Liver (tissue), 3 donors: ENCODE measurements at regions not wholly inside any gene's neighbourhood (a gene's known extent, or its start where the extent isn't known, plus 50 kb on each side); places are given as distances from the start of the nearest gene placed in this dataset.

Experiments
- CTCF ChIP-seq: fragments of 150-350 bp; IDR thresholded peaks from 2 replicates; pipeline ENCODE4 v1.5.1; 2017; ENCODE audit warnings: improper control_type of control experiment, low read depth, low read length; ENCODE audit not compliant: missing input control
- JUND ChIP-seq, 2 donors: IDR thresholded peaks; 2 replicates each; pipeline ENCODE4 v1.6.1; 2016; ENCODE audit warnings: antibody characterized with exemption in 2 of 2
- SP1 ChIP-seq: IDR thresholded peaks from 2 replicates; pipeline ENCODE4 v1.6.1; 2018; ENCODE audit warnings: antibody characterized with exemption, mild to moderate bottlenecking
- TAF1 ChIP-seq: conservative IDR thresholded peaks from 2 replicates; pipeline ENCODE4 v1.6.1; 2016; ENCODE audit warnings: antibody characterized with exemption, mild to moderate bottlenecking
- YY1 ChIP-seq: IDR thresholded peaks from 2 replicates; pipeline ENCODE4 v1.6.1; 2016; ENCODE audit warnings: antibody characterized with exemption, mild to moderate bottlenecking
- ZBTB33 ChIP-seq: IDR thresholded peaks from 2 replicates; pipeline ENCODE4 v1.6.1; 2016; ENCODE audit warnings: antibody characterized with exemption
- donor health status: healthy.
- donor health status: healthy.

GRCh38 chr1:218510153-218510772 lies 165.1 kb downstream of the TGFB2 start:
- TF ChIP-seq CTCF, result no peak
- no peak for TF ChIP-seq TAF1
- TF ChIP-seq SP1, result no peak
- TF ChIP-seq JUND (IDR thresholded peaks at IDR 0.05), result no peak
- no peak for TF ChIP-seq YY1
- no peak for TF ChIP-seq ZBTB33
